Chondrocyte (in vitro differentiated cells): ENCODE measurements at regions not wholly inside any gene's neighbourhood (a gene's known extent, or its start where the extent isn't known, plus 50 kb on each side); places are given as distances from the start of the nearest gene placed in this dataset.

ENCODE experiments used
- DNase-seq: peaks from one replicate; pipeline ENCODE4 v3.0.0; 2021; ENCODE audit warnings: mixed read lengths, low spot score
- H3K27ac Mint-ChIP-seq: one replicate; pipeline ENCODE4 v1.8.0; 2021; ENCODE audit warnings: mild to moderate bottlenecking, moderate library complexity, mixed read lengths; ENCODE audit not compliant: unreplicated experiment
- H3K27me3 Mint-ChIP-seq: 2 replicates; pipeline ENCODE4 v1.8.0; 2021; ENCODE audit warnings: low read depth, mixed read lengths
- H3K36me3 Mint-ChIP-seq: 2 replicates; pipeline ENCODE4 v1.8.0; 2021; ENCODE audit warnings: low read depth, mixed read lengths
- H3K4me1 Mint-ChIP-seq: 2 replicates; pipeline ENCODE4 v1.8.0; 2021; ENCODE audit warnings: low read depth, mild to moderate bottlenecking, mixed read lengths
- H3K4me3 Mint-ChIP-seq: one replicate; pipeline ENCODE4 v1.8.0; 2021; ENCODE audit warnings: mild to moderate bottlenecking, moderate library complexity, mixed read lengths; ENCODE audit not compliant: unreplicated experiment
- H3K9me3 Mint-ChIP-seq: 2 replicates; pipeline ENCODE4 v1.8.0; 2021; ENCODE audit warnings: low read depth, mixed read lengths
- CTCF ChIP-seq: fragments of 200-600 bp; sonication (generic); IDR thresholded peaks from 2 replicates; pipeline ENCODE4 v1.5.0; 2021; ENCODE audit warnings: antibody characterized with exemption, mild to moderate bottlenecking, moderate library complexity

GRCh38 chr5:84635235-84636055, 250.8 kb upstream of the EDIL3 start:
- Mint-ChIP-seq H3K4me1 (no peaks in the 10 kb centered on the region), H3K27ac (no peak overlapping the region), H3K4me3 (no peak overlapping the region), H3K9me3 (peaks cover 3% of the 10 kb centered on the region), H3K27me3 (no peaks in the 10 kb centered on the region), H3K36me3 (no peaks in the 10 kb centered on the region)
- DNase-seq = peak; percentile 86
- no peak for TF ChIP-seq CTCF

- peak; percentile 56 for DNase-seq
- Mint-ChIP-seq H3K36me3 (no peaks in the 10 kb centered on the region), H3K27me3 (no peaks in the 10 kb centered on the region), H3K4me3 (no peak overlapping the region), H3K27ac (no peak overlapping the region), H3K9me3 (peaks cover 3% of the 10 kb centered on the region), H3K4me1 (no peaks in the 10 kb centered on the region)
- no peak for TF ChIP-seq CTCF
These were observed 249.6 kb upstream of the EDIL3 start for GRCh38 chr5:84634256-84634655.

- TF ChIP-seq CTCF = no peak
- Mint-ChIP-seq H3K9me3 (peaks cover 3% of the 10 kb centered on the region), H3K4me1 (no peaks in the 10 kb centered on the region), H3K4me3 (no peak overlapping the region), H3K27me3 (no peaks in the 10 kb centered on the region), H3K36me3 (no peaks in the 10 kb centered on the region), H3K27ac (no peak overlapping the region)
- DNase-seq = no peak
These were observed 247.7 kb upstream of the EDIL3 start for GRCh38 chr5:84632418-84632817.

- Mint-ChIP-seq H3K4me3 (no peak overlapping the region), H3K36me3 (no peaks in the 10 kb centered on the region), H3K9me3 (peaks cover 3% of the 10 kb centered on the region), H3K4me1 (no peaks in the 10 kb centered on the region), H3K27ac (no peak overlapping the region), H3K27me3 (no peaks in the 10 kb centered on the region)
- no peak for TF ChIP-seq CTCF
- DNase-seq = no peak
These were observed 244.2 kb upstream of the EDIL3 start for GRCh38 chr5:84628918-84629317.

GRCh38 chr5:84623019-84623418, 238.3 kb upstream of the EDIL3 start:
- Mint-ChIP-seq H3K27ac (no peak overlapping the region), H3K9me3 (peaks cover 3% of the 10 kb centered on the region), H3K4me1 (no peaks in the 10 kb centered on the region), H3K27me3 (no peaks in the 10 kb centered on the region), H3K36me3 (no peaks in the 10 kb centered on the region), H3K4me3 (no peak overlapping the region)
- no peak for DNase-seq
- TF ChIP-seq CTCF = no peak
